GM18499 (cell line): ENCODE measurements at regions not wholly inside any gene's neighbourhood (a gene's known extent, or its start where the extent isn't known, plus 50 kb on each side); places are given as distances from the start of the nearest gene placed in this dataset.
"Not testable (repeated sequence)": the region's sequence is repeated elsewhere in the genome, so short reads cannot be mapped to it uniquely, and the experiment has no call there.

Source experiments
- ATAC-seq: cut with Tn5 transposase; IDR thresholded peaks from one replicate; pipeline ENCODE4 v1.9.1; 2021; ENCODE audit warnings: moderate number of reproducible peaks; ENCODE audit not compliant: insufficient read depth, unreplicated experiment

DNA sequence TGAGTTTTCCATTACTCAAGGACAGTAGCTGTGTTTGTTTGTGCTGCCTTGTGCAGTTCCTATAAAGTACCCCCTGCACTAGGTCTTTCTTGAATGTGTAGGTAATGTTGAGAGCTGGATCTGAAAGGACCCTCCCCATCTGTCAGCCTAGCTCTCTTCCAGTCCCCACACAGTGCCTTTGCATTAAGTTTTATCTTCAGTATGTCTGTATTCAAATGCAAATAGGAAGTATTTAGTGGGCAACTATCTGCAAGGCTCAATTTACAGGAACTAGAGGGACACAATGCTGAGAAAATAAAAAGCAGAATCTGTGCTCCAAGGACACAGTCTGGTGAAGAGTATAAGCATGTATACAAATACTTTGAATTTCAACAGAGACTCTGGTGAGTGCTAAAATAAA, 558.5 kb downstream of the RFC3 start:
- ATAC-seq: no peak

DNA sequence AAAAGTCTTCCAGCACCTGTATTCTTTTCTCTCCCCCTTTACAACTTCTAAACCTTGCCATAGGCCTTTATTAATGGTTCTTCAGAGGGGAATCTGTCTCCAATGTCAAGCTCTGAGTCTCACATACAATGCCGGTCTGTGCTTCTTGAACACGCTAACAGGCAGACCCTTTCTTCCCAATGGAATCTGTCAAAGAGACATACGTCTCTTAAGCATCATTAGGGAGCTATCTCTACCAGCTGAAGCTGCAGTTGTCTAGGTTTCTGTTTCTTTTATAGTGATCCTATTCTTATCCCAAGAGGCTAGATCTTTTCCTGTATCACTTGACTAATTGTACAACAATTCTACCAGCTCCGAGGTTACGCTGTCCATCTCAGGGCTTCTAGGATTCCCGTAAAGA, 560.8 kb upstream of the NBEA start:
- no peak for ATAC-seq

GRCh38 chr13:34383728-34384127, 558.3 kb upstream of the NBEA start:
- ATAC-seq: no peak

DNA sequence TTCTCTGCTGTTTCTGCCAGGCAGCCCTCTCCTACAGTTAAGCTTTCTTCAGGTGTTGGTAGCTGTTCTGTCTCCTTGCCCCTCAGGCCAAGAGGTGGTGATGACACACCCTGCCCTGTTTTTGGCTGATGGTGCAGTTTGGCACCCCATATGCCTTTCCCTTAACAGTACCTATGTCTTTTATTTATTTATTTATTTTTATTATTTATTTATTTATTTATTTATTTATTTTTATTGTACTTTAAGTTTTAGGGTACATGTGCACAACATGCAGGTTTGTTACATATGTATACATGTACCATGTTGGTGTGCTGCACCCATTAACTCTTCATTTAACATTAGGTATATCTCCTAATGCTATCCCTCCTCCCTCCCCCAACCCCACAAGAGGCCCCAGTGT, 555.8 kb upstream of the NBEA start:
- not testable (repeated sequence) for ATAC-seq

- ATAC-seq: no peak
Measured at GRCh38 chr13:34391076-34391475, 551.0 kb upstream of the NBEA start.

DNA sequence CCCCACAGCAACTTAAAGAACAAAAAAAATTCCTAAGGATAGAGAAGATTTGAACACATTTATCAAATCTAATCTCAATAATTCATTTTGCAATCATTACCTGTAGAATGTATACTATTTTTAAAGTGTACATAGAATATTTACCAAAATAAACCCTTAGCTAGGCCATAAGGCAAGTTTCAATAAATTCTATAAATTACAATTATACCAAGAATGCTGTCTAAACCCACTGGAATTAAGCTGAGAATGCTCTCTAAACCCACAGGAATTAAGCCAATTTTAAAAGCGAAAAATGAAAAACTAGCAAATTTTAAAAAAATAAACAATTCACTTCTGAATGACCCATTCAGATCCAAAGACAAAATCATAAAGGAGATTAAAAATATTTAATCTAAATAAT, 540.4 kb upstream of the NBEA start:
- no peak for ATAC-seq

- ATAC-seq: no peak
Measured at GRCh38 chr13:34405410-34406181, 536.5 kb upstream of the NBEA start.

- no peak for ATAC-seq
Measured at GRCh38 chr13:34408640-34409039, 533.4 kb upstream of the NBEA start.

- no peak for ATAC-seq
Measured at GRCh38 chr13:34409496-34410182, 532.4 kb upstream of the NBEA start.

GRCh38 chr13:34410678-34411077, 531.4 kb upstream of the NBEA start:
- no peak for ATAC-seq

- no peak for ATAC-seq
Measured at GRCh38 chr13:34411177-34411576, 530.9 kb upstream of the NBEA start.

DNA sequence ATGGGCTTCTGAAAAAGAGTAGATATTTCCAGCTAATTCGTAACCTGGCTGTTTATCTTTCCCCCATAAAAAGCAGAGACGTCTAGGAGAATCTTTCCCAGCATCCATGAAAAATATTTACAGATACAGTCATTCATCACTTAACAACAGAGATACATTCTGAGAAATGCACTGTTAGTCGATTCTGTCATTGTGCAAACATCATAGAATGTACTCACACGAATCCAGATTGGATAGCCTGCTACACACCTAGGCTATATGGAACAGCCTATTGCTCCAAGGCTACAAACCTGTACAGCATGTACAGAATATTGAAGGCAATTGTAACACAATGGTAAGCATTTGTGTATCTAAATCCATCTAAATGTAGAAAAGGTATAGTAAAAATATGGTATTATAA, 530.2 kb upstream of the NBEA start:
- ATAC-seq: no peak

DNA sequence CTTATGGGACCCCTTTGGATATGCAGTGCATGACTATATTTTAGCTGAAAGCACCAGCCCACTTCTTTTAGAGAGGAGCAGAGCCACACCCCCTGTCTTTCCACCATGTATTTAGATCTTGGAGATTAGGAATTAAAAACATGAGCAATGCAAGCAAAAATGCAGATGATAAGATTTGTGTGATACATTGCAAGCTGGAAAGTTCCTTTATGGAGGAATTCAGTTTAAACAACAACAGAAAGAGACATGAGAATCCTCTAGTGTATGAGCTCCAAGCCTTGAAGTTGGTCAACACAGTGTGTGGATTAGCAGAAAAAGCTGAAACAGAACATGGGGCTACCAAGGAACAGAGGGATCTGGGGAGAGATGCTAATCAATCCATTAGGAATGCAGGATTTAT, 529.8 kb upstream of the NBEA start:
- ATAC-seq: no peak

GRCh38 chr13:34412817-34413375, 529.2 kb upstream of the NBEA start:
- ATAC-seq: no peak

- no peak for ATAC-seq
Measured at GRCh38 chr13:34413538-34414210, 528.4 kb upstream of the NBEA start.

DNA sequence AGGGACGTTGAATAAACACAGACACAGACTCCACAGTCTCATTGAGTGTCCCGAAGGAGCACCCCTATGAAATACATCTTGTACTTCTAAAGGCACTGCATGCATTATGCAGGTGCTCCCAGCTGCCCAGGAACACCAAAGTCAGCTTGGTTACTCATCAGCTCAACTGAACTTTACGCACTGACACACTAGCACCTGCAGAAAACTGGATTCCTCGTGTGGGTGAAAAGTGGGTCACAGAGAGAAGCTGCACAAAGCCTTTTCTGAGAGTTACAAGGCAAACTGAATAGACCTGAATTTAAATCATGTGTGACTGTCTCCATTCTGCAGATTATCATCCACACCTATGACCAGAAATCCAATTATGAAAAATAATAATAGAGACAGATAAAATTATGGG, 527.5 kb upstream of the NBEA start:
- ATAC-seq: no peak

DNA sequence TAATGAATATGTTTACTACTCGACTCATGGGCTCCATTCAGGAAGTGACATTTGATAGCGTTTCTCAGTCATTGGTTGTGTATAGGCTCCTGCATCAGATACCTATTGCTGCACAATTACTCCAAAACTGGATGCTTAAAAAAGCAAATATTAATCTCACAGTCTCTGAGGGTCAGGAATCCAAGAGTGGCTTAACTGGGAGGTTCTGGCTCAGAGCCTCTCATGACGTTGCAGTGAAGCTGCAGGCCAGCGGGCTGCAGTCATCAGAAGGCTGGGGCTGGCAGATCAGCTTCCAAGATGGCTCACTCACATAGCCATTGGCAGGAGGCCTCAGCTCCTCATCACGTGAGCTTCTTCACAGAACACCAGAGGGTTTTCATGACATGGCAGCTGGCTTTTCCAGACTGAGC, 525.1 kb upstream of the NBEA start:
- ATAC-seq: no peak

- no peak for ATAC-seq
Measured at GRCh38 chr13:34417896-34418295, 524.2 kb upstream of the NBEA start.

DNA sequence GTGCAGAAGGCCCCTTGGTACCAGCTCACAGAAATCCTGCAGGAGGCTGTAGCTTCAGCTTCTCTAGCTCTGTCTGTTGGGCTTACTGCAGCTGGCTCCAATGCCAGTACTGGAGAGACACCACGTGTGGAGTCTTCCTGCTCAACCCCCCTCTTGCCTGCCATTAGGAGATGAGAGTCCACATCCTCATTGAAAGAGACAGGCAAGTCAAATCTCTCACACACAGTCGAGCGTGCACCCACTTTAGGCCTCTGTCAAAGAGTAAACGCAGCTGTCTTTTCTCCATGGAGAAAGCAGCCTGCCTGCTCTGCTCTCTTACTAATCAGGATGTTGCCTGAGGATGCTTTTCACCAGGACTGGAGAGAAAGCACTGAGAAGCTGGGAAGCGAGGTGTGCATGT, 523.0 kb upstream of the NBEA start:
- no peak for ATAC-seq

DNA sequence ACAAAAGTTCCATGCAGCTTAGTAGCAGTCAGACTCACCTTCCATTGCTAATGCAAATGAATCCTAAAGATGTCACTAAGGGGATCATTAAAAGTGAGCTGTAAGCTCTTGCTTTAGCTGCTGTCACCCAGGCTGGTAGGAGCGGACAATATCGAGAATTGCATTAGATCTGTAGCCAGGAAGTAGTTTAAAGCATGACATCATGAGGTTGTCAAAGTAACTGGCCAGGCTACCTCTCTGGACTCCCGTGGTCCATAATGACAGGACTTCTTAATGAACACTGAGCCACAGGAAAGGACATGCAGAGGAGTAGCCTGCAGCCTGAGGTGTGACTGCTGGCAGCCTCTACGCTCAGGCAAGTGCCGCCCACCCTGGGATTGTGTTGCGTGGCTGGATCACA, 522.3 kb upstream of the NBEA start:
- no peak for ATAC-seq

DNA sequence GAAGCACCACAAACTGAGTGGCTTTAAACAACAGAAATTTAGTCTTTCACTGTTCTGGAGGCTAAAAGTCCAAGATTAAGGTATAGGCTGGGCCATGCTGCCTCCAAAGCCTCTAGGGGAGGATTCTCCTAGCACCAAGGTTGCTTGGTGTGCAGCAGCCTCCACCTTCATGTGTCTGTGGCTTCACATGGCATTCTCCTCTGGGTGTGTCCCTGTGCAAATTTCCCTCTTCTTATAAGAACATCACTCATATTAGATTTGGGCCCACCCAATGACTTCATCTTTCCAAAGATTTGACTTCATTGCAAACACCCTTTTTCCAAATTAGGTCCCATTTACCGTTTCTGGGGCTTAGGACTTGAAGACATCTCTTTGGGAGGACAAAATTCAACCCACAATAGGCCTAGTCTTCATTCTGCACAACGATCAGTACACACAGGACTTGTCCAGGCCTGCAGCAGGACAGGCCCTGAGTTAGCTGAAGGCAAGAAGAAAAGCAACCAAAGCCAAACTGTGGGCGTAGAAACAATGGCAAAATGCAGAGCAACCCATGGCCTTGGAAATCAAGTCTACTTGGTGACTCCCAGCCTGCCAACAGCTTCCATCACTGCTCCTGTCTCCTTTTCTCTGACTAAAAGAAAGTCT, 521.2 kb upstream of the NBEA start:
- no peak for ATAC-seq
